Heart left ventricle (tissue), 13 donors: ENCODE measurements at regions not wholly inside any gene's neighbourhood (a gene's known extent, or its start where the extent isn't known, plus 50 kb on each side); places are given as distances from the start of the nearest gene placed in this dataset.
"Not testable (repeated sequence)": the region's sequence is repeated elsewhere in the genome, so short reads cannot be mapped to it uniquely, and the experiment has no call there.

Source experiments
- POLR2A ChIP-seq, 2 donors: fragments of 450-650 bp; IDR thresholded peaks; one replicate each; pipeline ENCODE4 v1.6.1; 2017; ENCODE audit warnings: antibody characterized with exemption in 2 of 2, mild to moderate bottlenecking in 2 of 2, moderate library complexity in 2 of 2
- TF ChIP-seq, protein P1 (sequence below), 12 donors: fragments of 200-600 bp; sonication (generic) in 4 of 12; IDR thresholded peaks; one replicate each; pipeline versions ENCODE4 v1.5.0 to v1.8.0; 2018 to 2022; ENCODE audit warnings: antibody characterized with exemption in 12 of 12, mild to moderate bottlenecking in 5 of 12
- donor health status: ischemic (EF 13 %, LVEDD 7.1; RV severe dilation, severe dysfunction).
- donor health status: DM: no; HTN: yes; CAD: no.
- donor health status: DM: no; HTN: no; CAD: no.
- donor health status: ischemic (EF 25% LVEDD 6.9; RV normal size, moderate dysfunction).
- donor health status: ischemic (EF 25% LVEDD 5.7; RV mildly dilated, moderate dysfunction).
- donor health status: ischemic (EF 35%, LVEDD 5.7; RV mildly dilated, moderate dysfunction).
- donor health status: nonischemic (EF 11% LVEDD 7.7; RV severe dilation, severe dysfunction).
- donor health status: DM: yes; HTN: yes; CAD: no.
- donor health status: PGD.
- donor health status: ischemic (EF 29% LVEDD 5.4; RV normal size, mild dysfunction).
- donor health status: nonischemic (EF 23%, LVEDD 6.1; RV moderate dilation, normal function).

GRCh38 chr16:35170061-35170460, 1710.6 kb downstream of the TP53TG3F start:
- TF ChIP-seq, protein P1, sequence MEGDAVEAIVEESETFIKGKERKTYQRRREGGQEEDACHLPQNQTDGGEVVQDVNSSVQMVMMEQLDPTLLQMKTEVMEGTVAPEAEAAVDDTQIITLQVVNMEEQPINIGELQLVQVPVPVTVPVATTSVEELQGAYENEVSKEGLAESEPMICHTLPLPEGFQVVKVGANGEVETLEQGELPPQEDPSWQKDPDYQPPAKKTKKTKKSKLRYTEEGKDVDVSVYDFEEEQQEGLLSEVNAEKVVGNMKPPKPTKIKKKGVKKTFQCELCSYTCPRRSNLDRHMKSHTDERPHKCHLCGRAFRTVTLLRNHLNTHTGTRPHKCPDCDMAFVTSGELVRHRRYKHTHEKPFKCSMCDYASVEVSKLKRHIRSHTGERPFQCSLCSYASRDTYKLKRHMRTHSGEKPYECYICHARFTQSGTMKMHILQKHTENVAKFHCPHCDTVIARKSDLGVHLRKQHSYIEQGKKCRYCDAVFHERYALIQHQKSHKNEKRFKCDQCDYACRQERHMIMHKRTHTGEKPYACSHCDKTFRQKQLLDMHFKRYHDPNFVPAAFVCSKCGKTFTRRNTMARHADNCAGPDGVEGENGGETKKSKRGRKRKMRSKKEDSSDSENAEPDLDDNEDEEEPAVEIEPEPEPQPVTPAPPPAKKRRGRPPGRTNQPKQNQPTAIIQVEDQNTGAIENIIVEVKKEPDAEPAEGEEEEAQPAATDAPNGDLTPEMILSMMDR (IDR thresholded peaks at IDR 0.05) = not testable (repeated sequence)
- TF ChIP-seq POLR2A (IDR thresholded peaks at IDR 0.05) = not testable (repeated sequence)
